PC-3 (cell line): ENCODE measurements at regions not wholly inside any gene's neighbourhood (a gene's known extent, or its start where the extent isn't known, plus 50 kb on each side); places are given as distances from the start of the nearest gene placed in this dataset.
A peak's percentile ranks its signal among the peaks of the same experiment; 100 is the strongest.

Experiments
- CTCF ChIP-seq: fragments of 300-600 bp; sonication (generic); conservative IDR thresholded peaks from 2 replicates; pipeline ENCODE4 v1.5.1; 2017; ENCODE audit warnings: antibody characterized with exemption, low read depth, mild to moderate bottlenecking, low read length
- EZH2 ChIP-seq: fragments of 300-600 bp; sonication (generic); IDR thresholded peaks from one replicate; pipeline ENCODE4 v1.6.1; 2017; ENCODE audit warnings: antibody characterized with exemption, mild to moderate bottlenecking, low read length; ENCODE audit not compliant: unreplicated experiment
- EZH2phosphoT487 ChIP-seq: fragments of 300-600 bp; sonication (generic); IDR thresholded peaks from 2 replicates; pipeline ENCODE4 v1.6.1; 2018; ENCODE audit warnings: mild to moderate bottlenecking, antibody characterized with exemption, low read length, borderline replicate concordance

- TF ChIP-seq CTCF (peak; percentile 71), EZH2 (no peak), EZH2phosphoT487 (no peak)
These were observed 153.6 kb upstream of the INTU start for GRCh38 chr4:127479031-127479622.
